Nephron progenitor cell (in vitro differentiated cells): ENCODE measurements at regions not wholly inside any gene's neighbourhood (a gene's known extent, or its start where the extent isn't known, plus 50 kb on each side); places are given as distances from the start of the nearest gene placed in this dataset.

ENCODE experiments used
- DNase-seq: peaks from one replicate; pipeline ENCODE4 v3.0.0; 2021
- H3K27ac Mint-ChIP-seq: 2 replicates; pipeline ENCODE4 v1.8.0; 2021; ENCODE audit warnings: mild to moderate bottlenecking, moderate library complexity, mixed read lengths
- H3K27me3 Mint-ChIP-seq: 2 replicates; pipeline ENCODE4 v1.8.0; 2021; ENCODE audit warnings: mild to moderate bottlenecking, low read depth, mixed read lengths; ENCODE audit not compliant: poor library complexity
- H3K36me3 Mint-ChIP-seq: 2 replicates; pipeline ENCODE4 v1.8.0; 2021; ENCODE audit warnings: low read depth, mixed read lengths
- H3K4me1 Mint-ChIP-seq: 2 replicates; pipeline ENCODE4 v1.8.0; 2021; ENCODE audit warnings: mixed read lengths
- H3K4me3 Mint-ChIP-seq: 2 replicates; pipeline ENCODE4 v1.8.0; 2021; ENCODE audit warnings: mild to moderate bottlenecking, moderate library complexity, mixed read lengths
- H3K9me3 Mint-ChIP-seq: 2 replicates; pipeline ENCODE4 v1.8.0; 2021; ENCODE audit warnings: mild to moderate bottlenecking, moderate library complexity, mixed read lengths
- TF ChIP-seq, protein P1 (sequence below): fragments of 200-600 bp; sonication (generic); IDR thresholded peaks from 2 replicates; pipeline ENCODE4 v1.5.0; 2021; ENCODE audit warnings: antibody characterized with exemption

DNA sequence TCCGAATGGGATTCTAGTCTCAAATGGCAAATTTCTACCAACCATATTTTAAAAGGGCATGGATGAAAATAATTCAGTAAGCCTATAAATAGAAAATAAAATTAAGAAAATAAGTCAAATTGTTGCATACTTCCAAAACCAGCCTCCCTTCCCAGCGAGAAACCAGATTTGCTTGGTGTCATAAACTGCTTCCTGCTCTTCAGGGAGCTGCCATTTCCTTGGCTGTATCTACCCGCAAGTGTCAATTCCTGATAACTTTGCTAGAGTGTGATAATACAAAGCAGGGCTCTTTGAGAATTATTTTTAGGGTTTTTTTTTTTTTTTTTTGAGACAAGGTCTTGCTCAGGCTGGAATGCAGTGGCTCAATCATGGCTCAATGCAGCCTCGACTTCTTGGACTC lies 62.3 kb downstream of the S1PR1 start:
- Mint-ChIP-seq H3K4me3 (no peak overlapping the region), H3K9me3 (no peaks in the 10 kb centered on the region), H3K36me3 (no peaks in the 10 kb centered on the region), H3K4me1 (peaks cover 53% of the 10 kb centered on the region), H3K27me3 (peaks cover 8% of the 10 kb centered on the region), H3K27ac (no peak overlapping the region)
- TF ChIP-seq, protein P1, sequence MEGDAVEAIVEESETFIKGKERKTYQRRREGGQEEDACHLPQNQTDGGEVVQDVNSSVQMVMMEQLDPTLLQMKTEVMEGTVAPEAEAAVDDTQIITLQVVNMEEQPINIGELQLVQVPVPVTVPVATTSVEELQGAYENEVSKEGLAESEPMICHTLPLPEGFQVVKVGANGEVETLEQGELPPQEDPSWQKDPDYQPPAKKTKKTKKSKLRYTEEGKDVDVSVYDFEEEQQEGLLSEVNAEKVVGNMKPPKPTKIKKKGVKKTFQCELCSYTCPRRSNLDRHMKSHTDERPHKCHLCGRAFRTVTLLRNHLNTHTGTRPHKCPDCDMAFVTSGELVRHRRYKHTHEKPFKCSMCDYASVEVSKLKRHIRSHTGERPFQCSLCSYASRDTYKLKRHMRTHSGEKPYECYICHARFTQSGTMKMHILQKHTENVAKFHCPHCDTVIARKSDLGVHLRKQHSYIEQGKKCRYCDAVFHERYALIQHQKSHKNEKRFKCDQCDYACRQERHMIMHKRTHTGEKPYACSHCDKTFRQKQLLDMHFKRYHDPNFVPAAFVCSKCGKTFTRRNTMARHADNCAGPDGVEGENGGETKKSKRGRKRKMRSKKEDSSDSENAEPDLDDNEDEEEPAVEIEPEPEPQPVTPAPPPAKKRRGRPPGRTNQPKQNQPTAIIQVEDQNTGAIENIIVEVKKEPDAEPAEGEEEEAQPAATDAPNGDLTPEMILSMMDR: no peak
- no peak for DNase-seq

DNA sequence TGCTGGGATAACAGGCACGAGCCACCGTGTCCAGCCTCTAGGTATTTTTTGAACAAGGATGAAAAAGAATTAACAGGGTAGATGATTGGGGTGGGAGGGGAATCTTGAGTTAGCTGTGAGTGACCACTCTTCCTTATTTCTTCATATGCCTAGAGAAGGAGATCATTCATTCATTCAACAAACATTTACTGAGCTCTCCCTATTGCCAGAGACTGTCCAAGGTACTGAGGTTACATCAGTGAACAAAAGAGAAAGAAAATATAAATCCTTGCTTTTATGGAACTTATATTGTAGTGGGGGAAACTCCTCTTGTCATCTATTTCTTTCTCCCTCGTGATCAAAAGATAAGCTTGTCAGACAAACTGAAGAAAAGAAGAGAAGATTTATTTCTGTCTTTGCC lies 62.9 kb downstream of the S1PR1 start:
- Mint-ChIP-seq H3K27me3 (peaks cover 8% of the 10 kb centered on the region), H3K4me3 (no peak overlapping the region), H3K4me1 (peaks cover 58% of the 10 kb centered on the region), H3K36me3 (no peaks in the 10 kb centered on the region), H3K27ac (no peak overlapping the region), H3K9me3 (no peaks in the 10 kb centered on the region)
- TF ChIP-seq, protein P1: no peak
- DNase-seq: no peak

DNA sequence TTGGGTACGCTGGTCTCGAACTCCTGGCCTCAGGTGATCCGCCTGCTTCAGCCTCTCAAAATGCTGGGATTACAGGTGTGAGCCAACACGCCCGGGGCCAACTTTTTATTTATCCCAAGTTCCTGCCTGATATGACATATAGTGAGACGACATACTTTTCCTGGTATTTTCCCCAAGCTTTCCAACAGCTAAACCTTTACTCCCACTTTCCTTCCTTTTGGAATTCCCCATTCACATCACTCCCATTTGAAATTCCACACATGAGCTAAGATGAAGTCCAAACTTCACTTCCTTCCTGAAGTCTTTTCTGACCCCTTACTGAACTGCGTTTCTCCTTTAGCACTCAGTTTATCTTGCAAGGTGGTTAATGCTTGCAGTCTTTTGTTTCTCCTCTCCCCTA lies 64.1 kb downstream of the S1PR1 start:
- peaks cover 69% of the 10 kb centered on the region for H3K4me1 Mint-ChIP-seq

DNA sequence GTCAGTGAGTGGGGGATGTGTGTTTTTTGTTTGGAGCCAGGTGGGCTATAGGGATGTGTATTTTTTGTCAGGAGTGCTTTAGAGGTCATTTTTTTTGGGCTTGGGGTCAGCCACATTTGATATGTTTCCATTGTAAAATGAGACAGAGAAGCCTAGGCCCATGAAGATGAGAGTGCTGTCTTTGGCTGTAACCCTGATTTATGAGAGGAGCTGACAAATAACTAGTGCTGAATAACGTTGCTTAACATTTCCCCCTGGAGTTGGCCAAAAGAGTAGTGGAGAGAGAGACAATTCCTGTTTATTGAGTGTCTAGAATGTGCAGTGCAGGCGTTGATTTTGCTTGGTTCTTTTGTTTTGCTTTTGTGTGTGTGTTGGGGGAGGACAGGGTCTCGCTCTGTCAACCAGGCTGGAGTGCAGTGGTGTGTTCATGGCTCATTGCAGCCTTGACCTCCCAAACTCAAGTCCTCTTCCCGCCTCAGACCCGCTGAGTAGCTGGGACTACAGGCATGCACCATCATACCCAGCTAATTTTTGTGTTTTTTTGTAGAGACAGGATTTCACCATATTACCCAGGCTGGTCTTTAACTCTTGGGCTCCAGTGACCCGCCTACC lies 64.7 kb downstream of the S1PR1 start:
- DNase-seq: no peak
- Mint-ChIP-seq H3K4me1 (peaks cover 70% of the 10 kb centered on the region), H3K27me3 (peaks cover 8% of the 10 kb centered on the region), H3K4me3 (peak overlapping the region; percentile 5), H3K36me3 (no peaks in the 10 kb centered on the region), H3K27ac (peak overlapping the region; percentile 93), H3K9me3 (no peaks in the 10 kb centered on the region)
- TF ChIP-seq, protein P1: no peak

More for the DNA sequence above, 64.1 kb downstream of the S1PR1 start:
- TF ChIP-seq, protein P1: no peak
- no peak for DNase-seq
- no peaks in the 10 kb centered on the region for H3K36me3 Mint-ChIP-seq
- H3K27me3 Mint-ChIP-seq: peaks cover 8% of the 10 kb centered on the region
- H3K4me3 Mint-ChIP-seq: no peak overlapping the region
- peak overlapping the region; percentile 93 for H3K27ac Mint-ChIP-seq
- no peaks in the 10 kb centered on the region for H3K9me3 Mint-ChIP-seq

DNA sequence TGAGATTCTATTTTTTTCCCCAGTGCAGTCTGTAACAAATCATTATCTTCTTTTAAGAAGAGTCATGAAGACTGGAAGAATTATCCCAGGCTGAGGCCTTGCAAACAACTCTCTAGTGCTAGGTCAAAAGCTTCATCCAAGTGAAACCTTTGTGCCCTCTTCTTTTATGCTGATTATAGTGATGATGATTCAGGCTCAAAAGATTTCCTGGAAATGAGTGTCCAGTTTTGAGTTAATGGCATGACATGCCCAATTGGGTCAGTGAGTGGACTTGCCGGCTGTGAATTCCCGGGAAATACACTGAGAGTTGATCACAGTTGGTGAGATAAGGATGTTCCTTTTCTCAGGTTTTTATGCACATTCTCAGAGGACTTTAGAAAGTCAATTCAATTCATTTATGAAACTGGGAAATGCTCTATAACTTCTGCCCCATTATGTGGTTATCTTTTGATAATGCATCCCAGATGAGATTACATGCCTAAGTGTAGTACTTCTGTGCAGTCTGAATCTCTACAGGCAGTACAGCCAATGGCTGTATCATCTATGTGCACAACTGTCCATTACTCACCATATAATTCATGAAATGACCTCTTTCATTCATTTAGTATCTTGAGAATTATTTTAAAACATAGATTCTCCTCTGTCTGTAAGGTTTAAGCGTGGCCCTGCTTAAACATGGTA lies 66.2 kb downstream of the S1PR1 start:
- Mint-ChIP-seq H3K36me3 (no peaks in the 10 kb centered on the region), H3K9me3 (no peaks in the 10 kb centered on the region), H3K4me1 (peaks cover 76% of the 10 kb centered on the region), H3K4me3 (no peak overlapping the region), H3K27ac (no peak overlapping the region), H3K27me3 (peaks cover 4% of the 10 kb centered on the region)
- no peak for DNase-seq
- TF ChIP-seq, protein P1: no peak
